ENCODE measurements at regions not wholly inside any gene's neighbourhood (a gene's known extent, or its start where the extent isn't known, plus 50 kb on each side); places are given as distances from the start of the nearest gene placed in this dataset.

DNA sequence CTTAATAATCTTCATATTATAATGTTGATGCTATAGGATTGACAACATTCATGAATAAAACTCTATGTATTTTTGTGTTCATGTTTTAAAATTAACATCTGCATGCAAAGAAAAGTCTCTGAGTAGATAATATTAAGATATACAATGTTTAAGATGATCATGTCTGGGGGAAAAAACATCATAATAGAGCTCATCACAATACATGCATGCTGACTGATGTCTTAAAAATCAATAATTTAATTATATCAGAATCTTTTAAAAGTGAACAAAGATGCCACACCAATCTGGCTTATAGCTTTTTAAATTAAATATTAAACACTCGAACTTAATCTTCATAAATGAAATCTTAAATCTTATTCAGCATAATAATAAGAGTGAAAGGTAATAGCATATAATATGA lies 933.9 kb upstream of the MIR17HG start:
- H3K9me3 ChIP-seq (replicated peaks; ENCODE audit: control insufficient read depth, insufficient read depth, low read depth, low read length): no peaks in the 10 kb centered on the region; the same call in 1 of the 2 replicates
- H3K4me3 ChIP-seq: no peak overlapping the region
- no peaks in the 10 kb centered on the region for H3K9me1 ChIP-seq (ENCODE audit: control insufficient read depth, insufficient read depth, low read length)
- H3K9ac ChIP-seq (ENCODE audit: insufficient read depth in 1 of 2, low read depth in 2 of 2, low read length in 2 of 2): no peak overlapping the region
- H3K79me2 ChIP-seq (ENCODE audit: control insufficient read depth, insufficient read depth, low read length): no peaks in the 10 kb centered on the region
- H4K20me1 ChIP-seq (replicated peaks; ENCODE audit: control insufficient read depth, insufficient read depth, low read length): no peaks in the 10 kb centered on the region
- H2AFZ ChIP-seq (ENCODE audit: low read depth, low read length): no peak overlapping the region
- ATAC-seq (no peak), FAIRE-seq (no peak), DNase-seq (ENCODE audit: extremely low read depth in 1 of 4, low spot score in 3 of 4) (no peak)
- 0% methylated on average over 1 of the region's 1 CpG for WGBS (ENCODE audit: insufficient coverage, low coverage, missing lambda C conversion rate)
- BruUV-seq (replicated peaks): no TSS peak
- H3K27me3 ChIP-seq (ENCODE audit: control insufficient read depth in 2 of 2, insufficient read depth in 2 of 2, low read length in 2 of 2): no peaks in the 10 kb centered on the region
- H3K4me1 ChIP-seq (replicated peaks in 1 of 2; ENCODE audit: control insufficient read depth in 2 of 2, insufficient read depth in 2 of 2, low read length in 2 of 2): no peaks in the 10 kb centered on the region
- POLR2A ChIA-PET: interaction anchor here (0.6 to 0.9 kb wide), 2 partner anchors 11 to 527 kb away, joined by 3 read pairs; no protein-coding TSS in a partner anchor
- CTCF ChIA-PET (ENCODE audit: low intra/inter-chr PET ratio): no interaction called here
- no peak overlapping the region for H3K4me2 ChIP-seq (ENCODE audit: insufficient read depth, low read length)
- intact Hi-C loops (cut with micrococcal nuclease) (no loop called here), in situ Hi-C loops (cut with MboI) (no loop called here)
- H3K27ac ChIP-seq (ENCODE audit: extremely low read depth, low read depth, low read length): no peak overlapping the region
- H3K36me3 ChIP-seq (ENCODE audit: control insufficient read depth, insufficient read depth, low read length): no peaks in the 10 kb centered on the region
- no peak for TF ChIP-seq DPF2 (IDR thresholded peaks at IDR 0.05)
- TF ChIP-seq, protein P1, sequence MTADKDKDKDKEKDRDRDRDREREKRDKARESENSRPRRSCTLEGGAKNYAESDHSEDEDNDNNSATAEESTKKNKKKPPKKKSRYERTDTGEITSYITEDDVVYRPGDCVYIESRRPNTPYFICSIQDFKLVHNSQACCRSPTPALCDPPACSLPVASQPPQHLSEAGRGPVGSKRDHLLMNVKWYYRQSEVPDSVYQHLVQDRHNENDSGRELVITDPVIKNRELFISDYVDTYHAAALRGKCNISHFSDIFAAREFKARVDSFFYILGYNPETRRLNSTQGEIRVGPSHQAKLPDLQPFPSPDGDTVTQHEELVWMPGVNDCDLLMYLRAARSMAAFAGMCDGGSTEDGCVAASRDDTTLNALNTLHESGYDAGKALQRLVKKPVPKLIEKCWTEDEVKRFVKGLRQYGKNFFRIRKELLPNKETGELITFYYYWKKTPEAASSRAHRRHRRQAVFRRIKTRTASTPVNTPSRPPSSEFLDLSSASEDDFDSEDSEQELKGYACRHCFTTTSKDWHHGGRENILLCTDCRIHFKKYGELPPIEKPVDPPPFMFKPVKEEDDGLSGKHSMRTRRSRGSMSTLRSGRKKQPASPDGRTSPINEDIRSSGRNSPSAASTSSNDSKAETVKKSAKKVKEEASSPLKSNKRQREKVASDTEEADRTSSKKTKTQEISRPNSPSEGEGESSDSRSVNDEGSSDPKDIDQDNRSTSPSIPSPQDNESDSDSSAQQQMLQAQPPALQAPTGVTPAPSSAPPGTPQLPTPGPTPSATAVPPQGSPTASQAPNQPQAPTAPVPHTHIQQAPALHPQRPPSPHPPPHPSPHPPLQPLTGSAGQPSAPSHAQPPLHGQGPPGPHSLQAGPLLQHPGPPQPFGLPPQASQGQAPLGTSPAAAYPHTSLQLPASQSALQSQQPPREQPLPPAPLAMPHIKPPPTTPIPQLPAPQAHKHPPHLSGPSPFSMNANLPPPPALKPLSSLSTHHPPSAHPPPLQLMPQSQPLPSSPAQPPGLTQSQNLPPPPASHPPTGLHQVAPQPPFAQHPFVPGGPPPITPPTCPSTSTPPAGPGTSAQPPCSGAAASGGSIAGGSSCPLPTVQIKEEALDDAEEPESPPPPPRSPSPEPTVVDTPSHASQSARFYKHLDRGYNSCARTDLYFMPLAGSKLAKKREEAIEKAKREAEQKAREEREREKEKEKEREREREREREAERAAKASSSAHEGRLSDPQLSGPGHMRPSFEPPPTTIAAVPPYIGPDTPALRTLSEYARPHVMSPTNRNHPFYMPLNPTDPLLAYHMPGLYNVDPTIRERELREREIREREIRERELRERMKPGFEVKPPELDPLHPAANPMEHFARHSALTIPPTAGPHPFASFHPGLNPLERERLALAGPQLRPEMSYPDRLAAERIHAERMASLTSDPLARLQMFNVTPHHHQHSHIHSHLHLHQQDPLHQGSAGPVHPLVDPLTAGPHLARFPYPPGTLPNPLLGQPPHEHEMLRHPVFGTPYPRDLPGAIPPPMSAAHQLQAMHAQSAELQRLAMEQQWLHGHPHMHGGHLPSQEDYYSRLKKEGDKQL (CRISPR knock-in tag; IDR thresholded peaks at IDR 0.05; ENCODE audit: borderline replicate concordance): no peak
- TF ChIP-seq DIDO1 (tag; IDR thresholded peaks at IDR 0.05; ENCODE audit: low read depth): no peak
- TF ChIP-seq, protein P2, sequence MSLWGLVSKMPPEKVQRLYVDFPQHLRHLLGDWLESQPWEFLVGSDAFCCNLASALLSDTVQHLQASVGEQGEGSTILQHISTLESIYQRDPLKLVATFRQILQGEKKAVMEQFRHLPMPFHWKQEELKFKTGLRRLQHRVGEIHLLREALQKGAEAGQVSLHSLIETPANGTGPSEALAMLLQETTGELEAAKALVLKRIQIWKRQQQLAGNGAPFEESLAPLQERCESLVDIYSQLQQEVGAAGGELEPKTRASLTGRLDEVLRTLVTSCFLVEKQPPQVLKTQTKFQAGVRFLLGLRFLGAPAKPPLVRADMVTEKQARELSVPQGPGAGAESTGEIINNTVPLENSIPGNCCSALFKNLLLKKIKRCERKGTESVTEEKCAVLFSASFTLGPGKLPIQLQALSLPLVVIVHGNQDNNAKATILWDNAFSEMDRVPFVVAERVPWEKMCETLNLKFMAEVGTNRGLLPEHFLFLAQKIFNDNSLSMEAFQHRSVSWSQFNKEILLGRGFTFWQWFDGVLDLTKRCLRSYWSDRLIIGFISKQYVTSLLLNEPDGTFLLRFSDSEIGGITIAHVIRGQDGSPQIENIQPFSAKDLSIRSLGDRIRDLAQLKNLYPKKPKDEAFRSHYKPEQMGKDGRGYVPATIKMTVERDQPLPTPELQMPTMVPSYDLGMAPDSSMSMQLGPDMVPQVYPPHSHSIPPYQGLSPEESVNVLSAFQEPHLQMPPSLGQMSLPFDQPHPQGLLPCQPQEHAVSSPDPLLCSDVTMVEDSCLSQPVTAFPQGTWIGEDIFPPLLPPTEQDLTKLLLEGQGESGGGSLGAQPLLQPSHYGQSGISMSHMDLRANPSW (CRISPR knock-in tag; IDR thresholded peaks at IDR 0.05): no peak
- TF ChIP-seq SMARCB1 (IDR thresholded peaks at IDR 0.05; ENCODE audit: insufficient read length, low read depth): no peak
- TF ChIP-seq, protein P3, sequence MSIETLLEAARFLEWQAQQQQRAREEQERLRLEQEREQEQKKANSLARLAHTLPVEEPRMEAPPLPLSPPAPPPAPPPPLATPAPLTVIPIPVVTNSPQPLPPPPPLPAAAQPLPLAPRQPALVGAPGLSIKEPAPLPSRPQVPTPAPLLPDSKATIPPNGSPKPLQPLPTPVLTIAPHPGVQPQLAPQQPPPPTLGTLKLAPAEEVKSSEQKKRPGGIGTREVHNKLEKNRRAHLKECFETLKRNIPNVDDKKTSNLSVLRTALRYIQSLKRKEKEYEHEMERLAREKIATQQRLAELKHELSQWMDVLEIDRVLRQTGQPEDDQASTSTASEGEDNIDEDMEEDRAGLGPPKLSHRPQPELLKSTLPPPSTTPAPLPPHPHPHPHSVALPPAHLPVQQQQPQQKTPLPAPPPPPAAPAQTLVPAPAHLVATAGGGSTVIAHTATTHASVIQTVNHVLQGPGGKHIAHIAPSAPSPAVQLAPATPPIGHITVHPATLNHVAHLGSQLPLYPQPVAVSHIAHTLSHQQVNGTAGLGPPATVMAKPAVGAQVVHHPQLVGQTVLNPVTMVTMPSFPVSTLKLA (conservative IDR thresholded peaks at IDR 0.05): no peak
- no peak for TF ChIP-seq ERF (CRISPR knock-in tag; IDR thresholded peaks at IDR 0.05)
- peak; percentile 31; the same call in 1 of the 2 replicates for TF ChIP-seq ZNF274 (IDR thresholded peaks at IDR 0.05; ENCODE audit: borderline replicate concordance, low read depth, low read length)
- TF ChIP-seq, protein P4, sequence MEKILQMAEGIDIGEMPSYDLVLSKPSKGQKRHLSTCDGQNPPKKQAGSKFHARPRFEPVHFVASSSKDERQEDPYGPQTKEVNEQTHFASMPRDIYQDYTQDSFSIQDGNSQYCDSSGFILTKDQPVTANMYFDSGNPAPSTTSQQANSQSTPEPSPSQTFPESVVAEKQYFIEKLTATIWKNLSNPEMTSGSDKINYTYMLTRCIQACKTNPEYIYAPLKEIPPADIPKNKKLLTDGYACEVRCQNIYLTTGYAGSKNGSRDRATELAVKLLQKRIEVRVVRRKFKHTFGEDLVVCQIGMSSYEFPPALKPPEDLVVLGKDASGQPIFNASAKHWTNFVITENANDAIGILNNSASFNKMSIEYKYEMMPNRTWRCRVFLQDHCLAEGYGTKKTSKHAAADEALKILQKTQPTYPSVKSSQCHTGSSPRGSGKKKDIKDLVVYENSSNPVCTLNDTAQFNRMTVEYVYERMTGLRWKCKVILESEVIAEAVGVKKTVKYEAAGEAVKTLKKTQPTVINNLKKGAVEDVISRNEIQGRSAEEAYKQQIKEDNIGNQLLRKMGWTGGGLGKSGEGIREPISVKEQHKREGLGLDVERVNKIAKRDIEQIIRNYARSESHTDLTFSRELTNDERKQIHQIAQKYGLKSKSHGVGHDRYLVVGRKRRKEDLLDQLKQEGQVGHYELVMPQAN (IDR thresholded peaks at IDR 0.05; ENCODE audit: borderline replicate concordance): no peak

Measured in K562 (cell line).